GM12878 (cell line): ENCODE measurements at regions not wholly inside any gene's neighbourhood (a gene's known extent, or its start where the extent isn't known, plus 50 kb on each side); places are given as distances from the start of the nearest gene placed in this dataset.

Experiments used
- ATAC-seq: fragments of 200-7000 bp; cut with Tn5 transposase; 3 replicates; pipeline ENCODE4 v1.9.1; 2020; ENCODE audit warnings: mild to moderate bottlenecking, moderate library complexity
- BruUV-seq: library from RNA; stranded (reverse); fragments of 400-500 nt; replicated peaks from 2 replicates; lab custom pipeline; 2021; lab: Mats Ljungman, UMichigan
- CTCF ChIA-PET: fragments of 300-600 bp; sonication (Branson Sonifier 250); formaldehyde crosslinking; extraction: SDS; loops from one replicate; lab custom pipeline; 2021; ENCODE audit warnings: inconsistent platforms; lab: Yijun Ruan, JAX
- POLR2A ChIA-PET: fragments of 350-600 bp; formaldehyde crosslinking; extraction: SDS; loops from one replicate; lab custom pipeline; 2021; ENCODE audit warnings: inconsistent platforms; lab: Charles Lee
- RAD21 ChIA-PET: fragments of 300-600 bp; sonication (Branson Sonifier 250); formaldehyde crosslinking; loops from one replicate; lab custom pipeline; 2023; ENCODE audit warnings: antibody characterized with exemption; ENCODE audit not compliant: unreplicated experiment; lab: Charles Lee
- SMC1A ChIA-PET: fragments of 300-600 bp; sonication (Branson Sonifier 250); formaldehyde crosslinking; loops from one replicate; lab custom pipeline; 2023; ENCODE audit not compliant: unreplicated experiment, uncharacterized antibody; lab: Charles Lee
- DNase-seq: peaks from one replicate; pipeline ENCODE4 v3.0.0-alpha.2; 2011; ENCODE audit warnings: low read depth, low spot score
- FAIRE-seq: peaks from 3 replicates; lab custom pipeline; 2011; peaks lifted over from hg19 to GRCh38; lab: Jason Lieb, UNC
- H2AFZ ChIP-seq: 2 replicates; pipeline ENCODE4 v1.6.0; 2011; ENCODE audit warnings: low read depth, low read length, control low read depth; ENCODE audit not compliant: control insufficient read depth
- H3K27ac ChIP-seq: 2 replicates; pipeline ENCODE4 v1.5.1; 2011; ENCODE audit warnings: control low read depth; ENCODE audit not compliant: control insufficient read depth, insufficient read depth
- H3K27me3 ChIP-seq, 2 experiments: replicated peaks in 1 of 2; 2 replicates each; pipeline versions ENCODE4 v1.6.0 to v1.6.1; 2011; ENCODE audit warnings: low read length in 1 of 2; ENCODE audit not compliant: control insufficient read depth in 2 of 2, insufficient read depth in 2 of 2
- H3K36me3 ChIP-seq, 2 experiments: 2 replicates each; pipeline ENCODE4 v1.5.1; 2011; ENCODE audit warnings: low read length in 1 of 2; ENCODE audit not compliant: control insufficient read depth in 2 of 2, insufficient read depth in 2 of 2
- H3K4me1 ChIP-seq: 2 replicates; pipeline ENCODE4 v1.6.1; 2011; ENCODE audit warnings: mild to moderate bottlenecking, low read length, moderate library complexity, mixed read lengths; ENCODE audit not compliant: control insufficient read depth, insufficient read depth
- H3K4me2 ChIP-seq: 2 replicates; pipeline ENCODE4 v1.6.0; 2011; ENCODE audit warnings: control low read depth; ENCODE audit not compliant: control insufficient read depth, insufficient read depth
- H3K4me3 ChIP-seq: fragments of 200-600 bp; sonication (generic); 2 replicates; pipeline ENCODE4 v1.5.1; 2016
- H3K79me2 ChIP-seq: 2 replicates; pipeline ENCODE4 v1.6.0; 2011; ENCODE audit warnings: low read length; ENCODE audit not compliant: control insufficient read depth, insufficient read depth
- H3K9ac ChIP-seq: 2 replicates; pipeline ENCODE4 v1.8.0; 2011; ENCODE audit warnings: low read length, control low read depth, mixed read lengths; ENCODE audit not compliant: control insufficient read depth, insufficient read depth
- H3K9me3 ChIP-seq: replicated peaks from 3 replicates; pipeline ENCODE4 v1.5.1; 2011; ENCODE audit warnings: mild to moderate bottlenecking, low read length; ENCODE audit not compliant: control insufficient read depth, insufficient read depth
- H4K20me1 ChIP-seq: 2 replicates; pipeline ENCODE4 v1.6.0; 2011; ENCODE audit not compliant: control insufficient read depth, insufficient read depth
- BMI1 ChIP-seq: fragments of 450-650 bp; IDR thresholded peaks from 2 replicates; pipeline ENCODE4 v1.6.1; 2016; ENCODE audit warnings: mild to moderate bottlenecking, moderate library complexity, borderline replicate concordance
- CBFB ChIP-seq: IDR thresholded peaks from 2 replicates; pipeline ENCODE4 v1.6.1; 2016; ENCODE audit warnings: antibody characterized with exemption, low read depth
- CEBPB ChIP-seq, 2 experiments: fragments of 150-350 bp in 1 of 2; IDR thresholded peaks; 2 replicates each; pipeline ENCODE4 v1.6.1; 2012 to 2014; ENCODE audit warnings: low read depth in 2 of 2, low read length in 2 of 2, borderline replicate concordance in 1 of 2, inconsistent platforms in 1 of 2
- FOXM1 ChIP-seq: IDR thresholded peaks from 2 replicates; pipeline ENCODE4 v1.6.1; 2012; ENCODE audit warnings: low read depth, mild to moderate bottlenecking, inconsistent platforms, low read length, moderate library complexity
- HCFC1 ChIP-seq: fragments of 150-350 bp; IDR thresholded peaks from 2 replicates; pipeline ENCODE4 v1.6.1; 2014; ENCODE audit warnings: low read length
- MEF2B ChIP-seq: fragments of 450-650 bp; IDR thresholded peaks from 2 replicates; pipeline ENCODE4 v1.6.1; 2018; ENCODE audit warnings: mild to moderate bottlenecking, moderate library complexity; ENCODE audit not compliant: partially characterized antibody, poor library complexity, severe bottlenecking
- MTA2 ChIP-seq: fragments of 450-650 bp; IDR thresholded peaks from 2 replicates; pipeline ENCODE4 v1.6.1; 2016; ENCODE audit warnings: low read depth, mild to moderate bottlenecking, moderate library complexity
- PBX3 ChIP-seq: IDR thresholded peaks from 2 replicates; pipeline ENCODE4 v1.6.1; 2011; ENCODE audit warnings: mild to moderate bottlenecking, low read depth, low read length, moderate library complexity; ENCODE audit not compliant: insufficient replicate concordance
- PKNOX1 ChIP-seq: fragments of 450-650 bp; IDR thresholded peaks from 2 replicates; pipeline ENCODE4 v1.6.1; 2016; ENCODE audit warnings: mild to moderate bottlenecking
- POLR2AphosphoS5 ChIP-seq: IDR thresholded peaks from 2 replicates; pipeline ENCODE4 v1.6.1; 2011; ENCODE audit warnings: mild to moderate bottlenecking, low read length, inconsistent platforms
- SIX5 ChIP-seq: IDR thresholded peaks from 2 replicates; pipeline ENCODE4 v1.6.1; 2011; ENCODE audit warnings: mild to moderate bottlenecking, low read depth, low read length, moderate library complexity; ENCODE audit not compliant: severe bottlenecking
- SP1 ChIP-seq: IDR thresholded peaks from one replicate; pipeline ENCODE4 v1.6.1; 2011; ENCODE audit warnings: low read depth, low read length
- SPI1 ChIP-seq: IDR thresholded peaks from 2 replicates; pipeline ENCODE4 v1.6.1; 2011; ENCODE audit warnings: low read depth, mild to moderate bottlenecking, low read length, moderate library complexity, borderline replicate concordance; ENCODE audit not compliant: insufficient read depth
- TBL1XR1 ChIP-seq: IDR thresholded peaks from 2 replicates; pipeline ENCODE4 v1.6.1; 2012; ENCODE audit warnings: low read depth, low read length, improper control_type of control experiment
- TCF12 ChIP-seq: IDR thresholded peaks from 2 replicates; pipeline ENCODE4 v1.6.1; 2011; ENCODE audit warnings: low read depth, mild to moderate bottlenecking, low read length
- ZBTB11 ChIP-seq: fragments of 450-650 bp; formaldehyde crosslinking; IDR thresholded peaks from 2 replicates; pipeline ENCODE4 v1.5.0; 2022; ENCODE audit warnings: mild to moderate bottlenecking, missing genetic modification characterization
- WGBS: methylation state at CpG from one replicate; pipeline ENCODE4 v1.1.6; 2016; ENCODE audit warnings: low lambda C conversion rate; ENCODE audit not compliant: insufficient replicate concordance, insufficient coverage; ENCODE audit errors: missing lambda C conversion rate; 5-methylcytosine and 5-hydroxymethylcytosine counted together
- in situ Hi-C: fragments of 300-500 bp; cut with MboI; formaldehyde crosslinking; loops from 9 replicates; pipeline ENCODE4 v1.14.3; 2018; ENCODE audit warnings: mixed read lengths
- intact Hi-C: fragments of 100-400 bp; cut with micrococcal nuclease; formaldehyde crosslinking; loops from one replicate; pipeline ENCODE4 v1.14.2; 2022; ENCODE audit not compliant: unreplicated experiment

- Histone ChIP-seq H3K9ac (no peak overlapping the region), H3K9me3 (no peaks in the 10 kb centered on the region), H3K27me3 (no peaks in the 10 kb centered on the region; a peak in 1 of 4 replicates), H3K4me1 (peaks cover 14% of the 10 kb centered on the region), H3K79me2 (no peaks in the 10 kb centered on the region), H3K36me3 (no peaks in the 10 kb centered on the region), H3K4me2 (peak overlapping the region; percentile 57), H2AFZ (no peak overlapping the region), H3K27ac (no peak overlapping the region), H3K4me3 (no peak overlapping the region), H4K20me1 (no peaks in the 10 kb centered on the region)
- ChIA-PET RAD21 (no interaction called here), SMC1A (interaction anchor here (0.9 to 1.1 kb wide), 5 partner anchors 13 to 868 kb away, joined by 3 to 4 read pairs (median 3); no protein-coding TSS in a partner anchor), POLR2A (no interaction called here), CTCF (no interaction called here)
- BruUV-seq, result no TSS peak
- ATAC-seq (peak; percentile 95), FAIRE-seq (peak; percentile 80), DNase-seq (peak; percentile 69)
- in situ Hi-C loops (no loop called here), intact Hi-C loops (no loop called here)
- whole genome bisulfite sequencing, result 17% methylated on average over 10 of the region's 10 CpGs
- TF ChIP-seq ZBTB11 (CRISPR knock-in tag), result no peak
- peak; percentile 20 for TF ChIP-seq MEF2B
- peak; percentile 57; the same call in 1 of the 2 replicates for TF ChIP-seq PKNOX1
- peak; percentile 65 for TF ChIP-seq PBX3
- TF ChIP-seq CBFB, result peak; percentile 19; the same call in 1 of the 2 replicates
- TF ChIP-seq SP1, result no peak
- TF ChIP-seq BMI1, result peak; percentile 51; the same call in 1 of the 2 replicates
- TF ChIP-seq HCFC1, result no peak
- TF ChIP-seq POLR2AphosphoS5, result no peak
- TF ChIP-seq SIX5, result no peak
- peak; percentile 78 for TF ChIP-seq SPI1
- TF ChIP-seq TCF12, result 0 out of 2 replicates have a peak, but pooled peaks have one; percentile 36
- no peak for TF ChIP-seq CEBPB (IDR thresholded peaks at IDR 0.05; ENCODE audit: borderline replicate concordance in 1 of 2, low read depth in 2 of 2, low read length in 2 of 2)
- TF ChIP-seq TBL1XR1, result peak; percentile 63; the same call in 1 of the 2 replicates
- no peak for TF ChIP-seq FOXM1
- TF ChIP-seq MTA2, result peak; percentile 84
Measured at GRCh38 chr9:20242510-20243189, 379.6 kb downstream of the MLLT3 start.
